Right ventricle myocardium superior (tissue), 1 donor: ENCODE measurements at regions not wholly inside any gene's neighbourhood (a gene's known extent, or its start where the extent isn't known, plus 50 kb on each side); places are given as distances from the start of the nearest gene placed in this dataset.

Experiments used
- ATAC-seq: fragments of 200-7000 bp; cut with Tn5 transposase; one replicate; pipeline ENCODE4 v1.9.1; 2020; ENCODE audit warnings: mild to moderate bottlenecking; ENCODE audit not compliant: poor library complexity
- DNase-seq: peaks from one replicate; pipeline ENCODE4 v3.0.0-alpha.2; 2020
- intact Hi-C: fragments of 100-400 bp; cut with DNase I; formaldehyde crosslinking; loops from one replicate; pipeline ENCODE4 v1.11.2; 2022
- donor health status: DM: no; HTN: yes; CAD: no; lungs with severe emphysema.

DNA sequence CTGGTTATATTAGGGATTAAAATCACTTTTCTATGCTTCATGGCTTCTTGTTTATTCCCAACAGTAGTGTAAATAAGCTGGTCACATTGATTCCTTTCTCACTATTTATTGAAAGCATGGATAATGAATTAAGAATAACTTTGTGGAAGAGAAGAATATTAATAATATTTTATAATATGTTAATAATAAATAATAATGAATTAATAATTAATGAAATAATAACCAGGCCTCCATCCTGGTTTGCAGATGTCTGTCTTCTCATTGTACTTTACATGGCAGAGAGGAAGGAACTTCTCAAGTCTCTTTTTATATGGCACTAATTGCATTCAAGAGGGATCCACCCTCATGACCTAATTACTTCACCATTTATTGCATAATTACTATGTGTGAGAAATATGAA lies 473.5 kb downstream of the PTPRC start:
- DNase-seq, result no peak
- intact Hi-C loops, result loop anchor here (10.0 kb wide), 1 partner anchor 318 kb away; no protein-coding TSS in a partner anchor
- no peak for ATAC-seq

DNA sequence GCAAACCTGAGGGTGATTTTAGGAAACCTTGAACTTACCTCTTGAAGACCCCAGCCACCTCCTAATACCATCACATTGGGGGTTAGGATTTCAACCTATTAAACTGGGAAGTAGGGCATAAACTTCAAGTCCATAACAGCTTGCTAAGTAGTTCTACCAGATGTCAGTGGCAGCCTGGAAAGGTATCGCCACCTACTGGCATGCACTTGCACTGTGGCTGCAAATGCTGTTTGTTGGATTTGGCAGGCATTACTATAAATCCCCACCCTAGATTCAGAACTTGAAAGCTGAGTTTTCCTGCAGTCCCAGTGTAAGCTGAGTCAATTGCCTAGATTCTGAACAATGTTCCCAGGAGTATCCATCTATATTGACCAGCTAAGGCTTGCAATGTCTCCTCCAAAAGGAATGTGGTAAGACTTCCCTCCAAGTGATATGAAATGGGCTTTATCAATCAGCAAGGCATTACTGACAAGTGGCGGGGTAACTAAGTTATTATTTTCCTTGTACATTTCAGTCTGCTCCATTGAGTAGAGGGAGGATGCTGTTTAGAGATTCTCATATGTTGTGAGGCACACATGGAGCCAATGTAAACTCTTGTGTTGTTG lies 474.5 kb downstream of the PTPRC start:
- intact Hi-C loops, result loop anchor here (10.0 kb wide), 1 partner anchor 319 kb away; no protein-coding TSS in a partner anchor
- ATAC-seq, result peak; percentile 60
- DNase-seq, result peak; percentile 60

DNA sequence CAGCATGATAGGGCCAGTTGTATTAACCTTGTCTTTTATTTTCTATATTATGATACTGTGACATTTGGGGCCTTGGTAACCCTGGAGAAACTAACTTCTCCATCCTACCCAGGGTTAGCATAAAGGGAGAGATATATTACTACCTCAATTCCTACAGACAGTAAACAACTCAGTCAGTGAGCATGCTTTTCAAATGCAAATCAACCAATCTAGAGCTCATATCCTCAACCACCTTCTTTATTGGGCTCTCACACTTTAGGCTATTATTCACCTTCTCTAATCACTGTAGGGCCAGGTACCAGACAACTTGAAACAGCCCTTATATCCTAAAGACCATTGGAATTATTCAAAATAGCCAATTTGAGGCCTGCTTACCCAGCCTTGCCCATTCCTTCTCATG lies 477.6 kb downstream of the PTPRC start:
- ATAC-seq (no peak), DNase-seq (no peak)
- intact Hi-C loops, result loop anchor here (10.0 kb wide), 1 partner anchor 322 kb away; no protein-coding TSS in a partner anchor

DNA sequence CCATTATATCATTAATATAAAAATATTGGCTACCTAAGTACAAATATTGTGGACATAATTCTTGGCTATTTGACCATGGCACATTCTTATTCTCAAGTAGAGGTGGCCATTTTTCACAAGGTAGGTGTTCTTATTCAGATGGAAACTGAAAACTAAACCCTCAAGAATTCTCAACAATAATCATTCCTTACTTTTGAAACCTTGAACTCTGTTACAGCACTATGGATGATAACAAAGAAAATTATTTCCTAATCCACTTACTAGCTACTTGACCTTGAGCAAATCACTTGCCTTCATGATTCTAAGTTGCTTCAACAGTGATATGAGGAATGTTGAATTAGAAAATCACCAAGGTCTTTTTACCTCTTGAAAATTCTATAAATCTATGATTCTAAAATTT lies 482.2 kb downstream of the PTPRC start:
- intact Hi-C loops, result no loop called here
- DNase-seq (no peak), ATAC-seq (no peak)

DNA sequence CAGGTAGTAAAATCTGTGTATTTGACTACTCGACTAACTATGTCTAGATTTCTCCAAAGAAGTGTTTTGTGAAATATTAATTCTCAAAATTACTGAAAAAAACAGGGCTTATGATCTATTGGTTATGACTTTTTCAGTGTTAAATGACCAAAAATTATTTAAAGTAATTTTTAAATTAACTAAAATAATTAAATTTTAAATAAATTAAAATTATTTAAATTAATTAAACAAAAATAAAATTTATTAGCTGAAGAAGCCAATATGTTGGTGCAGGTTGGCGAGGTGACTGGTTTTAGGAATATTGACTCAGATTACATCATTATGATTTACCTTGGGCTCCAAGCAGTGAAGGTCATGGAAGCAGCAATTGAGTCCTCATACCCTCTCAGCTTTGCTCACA lies 483.2 kb downstream of the PTPRC start:
- intact Hi-C loops, result no loop called here

DNA sequence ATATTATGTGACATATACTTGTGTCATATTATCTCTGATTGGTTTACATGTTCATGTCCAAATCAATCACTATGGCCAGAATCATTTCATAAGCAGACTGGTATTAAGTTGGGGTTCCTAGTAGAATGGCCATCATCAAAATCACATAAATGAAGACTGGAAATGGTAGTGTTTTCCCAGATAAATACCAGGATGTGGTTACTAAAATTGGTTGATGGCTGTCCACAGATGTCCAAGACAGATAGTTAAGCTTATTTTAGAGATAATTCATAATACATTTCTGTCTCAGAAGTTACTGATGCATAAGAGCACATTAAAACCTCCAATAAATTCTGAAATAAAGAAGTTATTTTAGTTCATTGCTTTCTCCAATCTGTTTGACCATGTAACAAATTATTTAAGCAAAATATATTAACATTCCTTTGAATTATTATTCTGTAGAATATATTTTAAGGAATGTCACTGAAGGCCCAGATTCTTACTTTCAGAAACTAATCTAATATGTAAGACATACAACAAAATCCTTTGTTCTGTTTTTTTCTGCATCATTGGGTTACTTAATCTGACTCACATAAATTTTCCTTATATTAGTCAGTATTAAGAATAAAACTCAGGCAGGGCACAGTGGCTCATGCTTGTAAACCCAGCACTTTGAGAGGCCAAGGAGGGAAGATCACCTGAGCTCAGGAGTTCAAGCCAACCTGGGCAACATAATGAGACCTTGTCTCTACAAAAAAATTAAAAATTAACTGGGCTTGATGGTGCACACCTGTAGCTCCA lies 483.9 kb downstream of the PTPRC start:
- intact Hi-C loops, result no loop called here
- ATAC-seq, result no peak
- no peak for DNase-seq

More for the DNA sequence above, 483.2 kb downstream of the PTPRC start:
- DNase-seq, result no peak
- no peak for ATAC-seq

DNA sequence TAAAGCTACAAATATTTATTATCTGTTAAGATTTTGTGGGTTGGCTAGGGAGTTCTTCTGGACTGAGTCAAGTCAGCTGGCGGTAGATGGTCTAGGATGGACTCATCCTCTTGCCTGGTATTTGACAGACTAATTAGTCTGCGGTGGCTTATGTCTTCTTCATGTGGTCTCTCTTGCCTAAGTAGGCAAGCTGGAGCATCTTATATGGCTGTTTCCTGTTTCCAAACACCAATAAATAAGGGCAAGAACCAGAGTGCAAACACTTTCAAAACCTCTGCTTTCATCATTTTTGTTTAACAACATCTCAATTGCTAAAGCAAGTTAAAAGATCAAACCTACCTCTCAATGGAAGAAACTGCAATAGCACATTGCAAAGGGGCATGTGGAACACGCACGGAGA lies 484.8 kb downstream of the PTPRC start:
- ATAC-seq (no peak), DNase-seq (no peak)
- intact Hi-C loops, result no loop called here

DNA sequence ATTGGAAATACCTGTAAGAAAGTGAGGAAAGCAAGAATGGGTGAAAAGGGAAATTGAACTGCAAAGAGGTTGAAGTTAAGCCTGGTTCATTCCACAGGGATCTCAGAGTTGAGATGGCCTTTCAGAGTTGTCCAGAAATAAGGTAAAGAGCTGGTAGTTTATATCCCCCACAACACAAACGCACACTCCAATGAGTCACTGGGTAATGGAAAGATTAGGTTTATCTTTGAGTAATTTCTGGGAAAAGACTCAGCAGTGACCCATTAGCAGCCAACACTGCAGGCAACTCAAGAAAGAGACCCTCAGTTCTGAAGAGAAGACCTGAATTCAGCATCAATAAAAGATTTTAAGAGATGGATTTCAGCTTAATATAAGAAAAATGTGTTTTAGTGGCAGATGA lies 485.5 kb downstream of the PTPRC start:
- intact Hi-C loops, result no loop called here
- no peak for ATAC-seq
- DNase-seq, result no peak

DNA sequence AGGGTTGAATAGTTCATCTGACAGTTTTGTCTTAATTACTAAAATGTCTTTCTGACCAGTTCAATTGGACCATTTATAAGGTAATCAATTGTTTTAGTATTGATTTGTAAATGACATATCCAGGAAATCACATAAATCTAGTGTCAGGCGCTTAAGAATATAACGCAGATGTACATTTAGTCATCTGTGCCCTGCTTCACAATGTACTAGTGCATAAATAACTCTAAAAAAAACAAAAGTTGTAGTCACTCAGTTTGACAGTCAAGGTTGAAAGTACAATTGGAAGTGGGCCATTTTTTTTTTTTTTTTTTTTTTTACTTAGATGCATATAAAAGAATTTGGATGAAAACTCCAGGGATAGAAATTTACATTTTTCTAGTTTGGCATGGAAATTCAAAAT lies 490.4 kb downstream of the PTPRC start:
- intact Hi-C loops, result no loop called here
- no peak for DNase-seq
- ATAC-seq, result no peak

DNA sequence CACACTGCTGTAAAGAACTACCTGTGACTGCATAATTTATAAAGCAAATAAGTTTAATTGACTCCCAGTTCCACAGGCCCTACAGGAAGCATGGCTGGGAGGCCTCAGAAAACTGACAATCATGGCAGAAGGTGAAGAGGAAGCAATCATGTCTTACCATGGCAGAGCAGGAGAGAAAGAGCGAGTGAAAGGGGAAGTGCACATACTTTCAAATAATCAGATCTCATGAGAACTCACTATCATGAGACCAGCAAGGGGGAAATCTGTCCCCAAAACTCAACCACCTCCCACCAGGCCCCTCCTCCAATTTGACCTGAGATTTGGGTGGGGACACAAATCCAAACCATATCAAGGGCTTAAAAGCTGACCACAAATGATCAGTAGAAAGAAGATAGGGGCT lies 493.2 kb downstream of the PTPRC start:
- ATAC-seq (no peak), DNase-seq (no peak)
- intact Hi-C loops, result no loop called here

DNA sequence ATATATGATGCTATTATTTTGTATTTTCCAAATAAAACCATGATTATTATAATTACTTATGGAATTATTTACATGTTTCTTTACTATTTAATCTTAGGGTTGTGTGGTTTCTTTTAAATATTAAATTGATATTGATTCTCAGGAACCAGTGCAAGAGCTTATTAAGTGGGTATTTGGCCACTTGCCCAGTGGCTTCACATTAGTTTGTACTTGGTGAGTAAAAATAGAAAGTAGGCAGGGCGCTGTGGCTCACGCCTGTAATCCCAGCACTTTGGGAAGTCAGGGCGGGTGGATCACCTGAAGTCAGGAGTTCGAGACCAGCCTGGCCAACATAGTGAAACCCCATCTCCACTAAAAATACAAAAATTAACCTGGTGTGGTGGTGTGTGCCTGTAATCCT lies 497.1 kb downstream of the PTPRC start:
- no peak for DNase-seq
- intact Hi-C loops, result no loop called here
- no peak for ATAC-seq

DNA sequence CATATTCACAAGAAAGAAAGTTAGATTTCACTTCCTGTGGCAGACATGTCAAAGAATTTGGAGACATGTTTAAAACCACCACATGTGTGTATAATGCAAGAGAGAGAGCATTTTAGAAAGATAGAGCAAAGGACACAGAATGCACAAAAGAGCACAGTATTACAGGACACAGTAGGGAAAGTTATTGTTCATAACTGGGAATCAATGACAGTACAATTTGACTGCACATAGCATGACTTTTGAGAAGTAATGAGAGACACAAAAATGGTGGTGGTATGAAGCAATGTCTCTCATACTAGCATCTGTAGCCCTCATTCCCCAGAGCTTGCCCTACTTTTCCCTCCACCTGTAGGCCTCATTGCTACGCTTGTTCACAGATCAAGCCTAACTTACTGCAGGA lies 499.2 kb downstream of the PTPRC start:
- no peak for ATAC-seq
- intact Hi-C loops, result no loop called here
- no peak for DNase-seq

DNA sequence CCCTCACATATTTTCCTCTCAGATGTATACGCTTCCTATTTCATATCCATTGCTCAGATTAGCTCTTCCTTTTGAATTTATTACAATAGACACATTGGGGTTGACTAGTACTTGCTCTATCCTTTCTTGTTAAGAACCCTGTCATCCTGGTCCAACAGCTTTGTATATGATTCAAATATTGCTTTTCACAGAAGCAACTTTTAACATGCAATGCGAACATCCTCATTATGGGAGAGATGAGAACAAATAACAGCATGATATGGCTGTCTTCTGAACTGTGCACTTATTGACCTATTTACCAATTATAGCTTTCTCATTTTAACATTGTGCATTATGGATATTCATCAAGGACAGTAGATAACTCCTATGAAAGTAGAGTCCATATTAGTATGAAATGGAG lies 510.8 kb downstream of the PTPRC start:
- DNase-seq (no peak), ATAC-seq (no peak)
- intact Hi-C loops, result no loop called here

DNA sequence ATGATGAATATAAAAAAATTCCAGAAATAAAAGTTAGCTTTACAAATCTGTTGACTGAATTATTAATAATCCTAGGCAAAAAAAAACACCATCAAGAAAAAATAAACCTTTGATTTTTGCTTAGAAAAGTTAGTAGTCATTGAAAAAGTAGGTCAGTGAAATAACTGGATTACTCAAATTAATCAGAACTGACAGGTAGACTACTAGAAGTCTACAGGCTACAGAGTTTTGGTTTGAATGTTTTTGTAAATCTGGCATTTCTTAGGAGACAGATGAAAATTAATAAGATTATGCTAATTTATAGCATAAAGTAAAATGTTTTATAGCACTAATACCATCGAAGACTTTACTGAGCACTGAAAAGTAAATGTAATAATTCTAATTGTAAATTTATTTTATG lies 511.9 kb downstream of the PTPRC start:
- intact Hi-C loops, result no loop called here
- no peak for DNase-seq
- ATAC-seq, result no peak

DNA sequence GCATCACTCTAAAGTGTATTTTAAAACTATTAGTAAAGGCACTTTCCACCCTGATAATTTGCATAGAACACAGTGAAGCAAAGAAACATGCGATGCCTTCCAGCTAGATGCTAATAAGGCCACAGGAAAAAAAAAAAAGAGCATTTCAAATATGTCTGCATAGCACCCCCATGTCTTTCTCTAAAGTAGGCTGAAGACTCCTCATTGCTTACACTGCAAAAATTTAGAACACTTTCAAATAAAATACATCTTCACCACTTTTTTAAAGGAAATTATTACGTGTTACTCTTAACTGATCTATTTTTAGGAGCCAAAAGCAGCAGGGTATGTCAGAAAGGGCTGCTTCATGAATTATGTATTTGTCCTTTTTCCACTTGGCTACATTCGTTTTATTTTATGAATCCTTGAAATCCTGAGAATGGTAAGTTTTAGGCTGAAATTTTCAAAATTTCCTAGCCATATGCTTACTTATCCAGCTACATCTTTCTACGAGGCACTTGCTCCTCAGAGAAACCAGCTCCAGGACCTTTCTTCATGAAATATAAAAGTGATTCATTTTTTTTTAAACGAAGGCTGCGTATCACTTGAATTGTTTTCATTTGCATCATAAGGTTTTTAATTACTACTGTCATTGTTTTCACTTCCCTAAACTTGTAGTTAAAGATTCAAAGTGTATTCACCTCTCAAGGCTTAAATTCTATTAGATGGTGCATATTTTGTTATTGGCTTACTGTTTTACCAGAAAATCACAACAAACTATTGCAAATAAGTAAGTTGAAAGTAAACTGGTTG lies 513.0 kb downstream of the PTPRC start:
- no peak for ATAC-seq
- intact Hi-C loops, result no loop called here
- DNase-seq, result no peak

DNA sequence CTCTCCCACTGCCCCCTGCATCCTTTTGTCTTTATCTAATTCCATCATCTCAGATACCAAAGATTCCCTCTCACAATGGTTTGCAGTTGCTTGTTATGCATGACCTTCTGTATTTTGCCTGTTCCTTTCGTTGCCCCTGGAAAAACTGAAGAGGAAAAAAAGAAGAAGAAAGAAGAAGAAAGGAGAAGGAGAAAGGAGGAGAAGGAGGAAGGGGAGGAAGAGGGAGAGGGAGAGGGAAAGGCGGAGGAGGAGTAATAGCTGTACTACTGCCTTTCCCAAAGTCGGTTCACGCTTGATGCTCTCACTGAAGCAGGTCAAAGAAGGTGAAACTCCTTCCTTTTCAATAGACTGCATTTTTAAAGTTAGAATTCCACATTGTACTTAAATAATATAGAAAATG lies 513.8 kb downstream of the PTPRC start:
- DNase-seq, result no peak
- no peak for ATAC-seq
- intact Hi-C loops, result no loop called here

DNA sequence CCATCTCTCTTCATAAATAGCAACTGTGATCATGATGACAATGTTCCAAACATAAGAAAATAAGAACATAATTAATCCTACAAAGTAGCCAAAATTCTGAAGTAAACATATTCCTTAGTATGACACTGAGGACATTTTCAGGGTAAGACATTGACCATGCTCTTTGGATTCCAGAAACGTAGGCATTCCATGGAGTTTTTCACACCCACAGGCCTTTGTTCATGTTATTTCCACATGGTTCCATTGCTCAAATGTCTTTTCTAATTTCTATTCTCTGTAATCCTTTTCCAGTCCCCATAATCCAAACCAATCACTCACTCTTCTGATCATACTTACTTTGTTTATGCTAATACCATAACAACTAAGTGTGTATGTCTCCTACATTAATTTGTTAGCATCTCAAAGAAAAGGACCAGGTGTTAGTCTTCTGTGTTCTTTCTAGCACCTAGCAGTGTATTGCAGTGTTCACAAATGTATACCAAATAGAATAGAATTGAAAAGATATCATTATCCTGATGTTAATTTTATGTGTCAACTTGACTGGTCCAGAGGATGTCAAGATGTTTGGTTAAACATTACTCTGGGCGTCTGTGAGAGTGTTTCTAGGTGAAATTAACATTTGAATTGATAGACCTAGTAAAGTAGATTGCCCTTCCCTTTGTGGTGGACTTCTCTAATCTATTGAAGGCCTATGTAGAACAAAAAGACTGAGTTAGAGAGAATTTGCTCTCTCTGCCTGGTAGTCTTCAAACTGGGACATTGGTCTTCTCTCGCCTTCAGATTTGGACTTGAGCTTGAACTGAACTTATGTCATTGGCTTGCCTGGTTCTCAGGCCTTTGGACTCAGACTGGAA lies 516.6 kb downstream of the PTPRC start:
- intact Hi-C loops, result no loop called here
- ATAC-seq (no peak), DNase-seq (no peak)

DNA sequence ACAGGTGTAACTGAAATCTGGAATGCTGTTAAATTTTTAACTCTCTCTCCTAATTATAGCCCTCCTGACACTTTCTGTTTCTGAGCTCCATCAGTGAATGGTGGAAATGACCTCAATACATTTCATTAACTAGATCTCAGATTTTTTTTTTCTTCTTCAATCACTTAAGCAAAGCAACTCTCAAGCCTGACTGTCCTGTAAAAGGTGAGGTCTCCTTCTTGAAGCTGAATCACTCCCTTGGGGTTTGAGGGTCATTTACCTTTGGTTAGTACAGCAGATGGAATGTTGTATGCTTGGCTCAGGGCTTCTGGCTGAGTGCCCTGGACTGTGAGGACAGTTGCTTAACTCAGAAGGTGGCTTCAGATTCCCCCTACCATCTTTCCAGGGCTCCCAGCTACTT lies 518.7 kb downstream of the PTPRC start:
- ATAC-seq (no peak), DNase-seq (no peak)
- intact Hi-C loops, result no loop called here
